ENCODE measurements at regions not wholly inside any gene's neighbourhood (a gene's known extent, or its start where the extent isn't known, plus 50 kb on each side); places are given as distances from the start of the nearest gene placed in this dataset.
"Not testable (repeated sequence)": the region's sequence is repeated elsewhere in the genome, so short reads cannot be mapped to it uniquely, and the experiment has no call there.

DNA sequence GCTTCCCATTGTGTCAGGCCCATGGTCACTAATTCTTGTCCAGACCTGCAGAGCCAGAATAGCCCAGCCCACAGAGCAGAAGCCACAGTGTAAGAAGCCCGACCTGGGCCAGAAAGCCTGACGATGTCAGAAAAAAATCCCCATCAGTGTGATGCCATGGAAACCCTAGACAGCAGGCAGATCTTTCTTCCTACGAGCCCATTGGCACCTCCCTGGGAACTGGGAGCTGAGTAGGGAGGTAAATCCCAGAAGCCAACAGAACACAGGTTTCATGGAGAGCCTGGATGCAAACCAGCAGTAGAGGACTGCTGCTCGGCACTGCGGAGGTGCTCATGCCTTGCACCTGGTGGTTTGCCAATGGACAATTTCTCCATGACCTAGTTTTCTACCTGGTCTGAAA, 82.2 kb upstream of the SLC22A16 start:
- no peak for DNase-seq

DNA sequence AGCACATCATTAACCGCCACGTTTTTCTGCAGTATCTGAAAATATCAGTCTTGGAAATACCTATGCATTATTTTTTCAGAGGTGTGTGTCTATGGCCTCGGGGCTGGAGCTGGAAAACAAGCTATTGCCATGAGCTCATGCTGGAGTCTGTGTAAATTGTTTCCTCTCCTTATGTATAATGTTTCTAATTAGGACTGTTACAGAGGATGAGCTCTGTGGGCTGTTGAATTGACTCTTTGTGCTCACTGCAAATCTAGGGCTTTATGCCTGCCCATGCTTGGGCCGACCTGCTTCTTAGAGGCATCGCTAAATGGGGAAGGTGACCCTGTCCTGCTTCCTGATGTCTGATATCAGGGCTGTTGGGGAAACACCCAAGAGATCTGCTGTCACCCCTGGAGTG, 80.8 kb upstream of the SLC22A16 start:
- DNase-seq: no peak

DNA sequence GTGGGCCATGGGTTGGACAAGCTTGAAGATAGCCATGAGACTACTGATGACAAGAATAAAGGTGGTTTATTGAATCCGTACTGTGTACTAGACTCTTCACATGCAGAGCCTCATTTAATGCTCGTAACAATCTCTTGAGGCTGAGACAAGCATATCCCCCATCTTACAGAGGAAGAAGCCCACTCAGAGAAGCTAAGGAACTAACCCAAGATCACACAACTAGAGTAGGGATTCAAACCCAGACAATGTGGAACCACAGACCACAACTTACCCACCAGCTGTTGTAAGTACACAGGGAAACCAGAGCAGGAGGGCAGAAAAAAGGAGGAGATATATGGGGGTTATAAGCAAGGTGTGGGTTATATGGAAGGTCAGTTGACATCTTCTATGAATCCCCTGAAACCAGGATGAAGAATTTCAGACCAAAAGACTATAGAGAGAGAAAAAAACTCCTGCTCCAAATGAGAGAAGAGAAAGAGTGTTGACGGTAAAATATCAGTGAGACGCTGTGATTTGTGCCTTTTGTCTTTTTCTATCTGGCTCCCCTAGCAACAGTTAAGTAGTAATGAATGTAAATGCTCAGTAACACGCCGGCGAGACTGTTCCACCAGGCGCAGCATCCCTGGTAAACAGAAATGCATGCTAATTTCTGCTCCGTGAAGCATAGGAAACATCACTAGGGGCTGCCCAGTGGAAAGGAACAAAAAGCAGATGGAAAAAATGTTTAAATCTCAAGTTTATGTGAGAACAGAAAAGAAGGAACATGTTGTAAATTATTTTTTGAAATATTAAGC, 80.1 kb upstream of the SLC22A16 start:
- no peak for DNase-seq

DNA sequence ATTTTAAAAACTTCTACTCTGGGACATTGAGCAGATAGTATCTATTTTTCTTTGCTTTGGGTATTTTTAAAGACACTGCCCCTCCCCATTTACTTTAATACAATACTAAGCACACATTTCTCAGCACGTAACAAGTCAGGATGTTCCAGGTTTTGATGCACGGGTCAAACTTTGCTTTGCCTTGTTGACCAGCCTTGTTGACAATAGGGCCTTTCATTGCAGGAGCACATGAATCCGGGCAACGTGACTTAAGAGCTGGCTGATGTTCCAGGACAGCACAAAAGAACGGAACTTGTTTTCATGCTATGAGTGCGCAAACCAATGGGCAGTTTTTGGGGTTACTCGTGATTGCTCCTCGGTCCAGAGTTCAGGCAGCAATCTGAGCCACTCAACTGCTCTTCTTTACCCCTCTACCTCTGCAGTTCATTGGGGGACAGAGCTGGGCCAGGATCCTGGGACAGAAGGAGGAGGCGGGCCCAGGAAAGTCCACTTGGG, 78.6 kb upstream of the SLC22A16 start:
- no peak for DNase-seq

DNA sequence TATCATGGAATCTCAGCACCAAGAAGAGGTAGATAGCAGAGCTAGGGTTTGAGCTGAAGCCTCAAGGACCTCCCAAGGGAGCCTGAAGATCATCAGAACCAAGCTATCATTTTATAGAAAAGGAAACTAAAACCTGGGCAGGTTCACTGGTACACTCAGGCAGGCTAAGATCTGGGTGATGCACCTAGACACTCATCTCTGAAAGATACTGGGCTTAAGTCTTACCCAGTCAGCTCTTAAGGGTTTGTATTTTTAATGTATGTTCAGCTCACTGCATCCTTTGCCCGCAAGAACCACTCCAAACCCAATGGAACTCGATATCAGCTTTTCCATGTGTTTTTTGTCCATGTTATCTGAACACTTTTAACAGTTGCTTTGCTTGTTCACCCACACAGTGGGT, 78.0 kb upstream of the SLC22A16 start:
- DNase-seq: no peak

DNA sequence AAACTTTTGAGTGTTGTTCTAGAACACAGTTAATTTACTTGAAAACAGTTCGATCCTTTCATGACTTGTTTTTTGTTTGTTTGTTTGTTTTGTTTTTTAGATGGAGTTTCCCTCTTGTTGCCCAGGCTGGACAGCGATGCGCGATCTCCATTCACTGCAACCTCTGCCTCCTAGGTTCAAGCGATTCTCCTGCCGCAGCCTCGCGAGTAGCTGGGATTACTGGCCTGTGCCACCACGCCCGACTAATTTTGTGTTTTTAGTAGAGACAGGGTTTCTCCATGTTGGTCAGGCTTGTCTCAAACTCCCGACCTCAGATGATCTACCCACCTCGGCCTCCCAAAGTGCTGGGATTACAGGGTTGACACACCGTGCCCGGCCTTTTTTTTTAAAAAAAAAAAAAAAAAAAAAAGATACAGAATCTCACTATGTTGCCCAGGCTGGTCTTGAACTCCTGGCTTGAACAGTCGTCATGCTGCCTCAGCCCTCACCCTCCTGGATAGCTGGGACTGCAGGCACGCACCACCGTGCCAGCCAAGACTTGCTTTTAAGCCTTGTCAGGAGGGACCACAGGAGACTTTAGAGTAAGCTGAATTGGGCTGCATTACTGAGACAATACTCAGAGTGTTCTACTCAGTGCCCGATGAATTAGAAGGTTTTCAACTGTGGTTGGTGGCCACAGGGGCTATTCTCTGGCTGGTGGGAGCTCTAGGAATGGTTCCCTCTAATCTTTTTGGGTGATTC, 76.7 kb upstream of the SLC22A16 start:
- no peak for DNase-seq

DNA sequence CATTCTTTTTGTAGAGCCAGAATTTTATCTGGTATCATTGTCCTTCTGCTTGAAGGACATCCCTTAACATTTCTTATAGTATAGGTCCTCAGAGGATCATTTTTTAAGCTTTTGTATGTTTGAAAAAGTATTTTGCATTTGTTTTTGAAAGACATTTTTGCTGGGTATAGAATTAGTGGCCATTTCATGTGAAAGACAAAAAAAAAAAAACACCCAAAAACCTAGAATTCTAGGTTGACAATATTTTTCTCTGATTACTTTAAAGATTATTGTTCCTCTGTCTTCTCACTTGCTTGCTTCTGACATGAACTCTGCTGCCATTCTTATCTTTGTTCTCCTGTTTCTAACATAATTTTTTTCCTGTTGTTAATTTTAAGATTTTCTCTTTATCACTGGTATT, 75.7 kb upstream of the SLC22A16 start:
- no peak for DNase-seq

DNA sequence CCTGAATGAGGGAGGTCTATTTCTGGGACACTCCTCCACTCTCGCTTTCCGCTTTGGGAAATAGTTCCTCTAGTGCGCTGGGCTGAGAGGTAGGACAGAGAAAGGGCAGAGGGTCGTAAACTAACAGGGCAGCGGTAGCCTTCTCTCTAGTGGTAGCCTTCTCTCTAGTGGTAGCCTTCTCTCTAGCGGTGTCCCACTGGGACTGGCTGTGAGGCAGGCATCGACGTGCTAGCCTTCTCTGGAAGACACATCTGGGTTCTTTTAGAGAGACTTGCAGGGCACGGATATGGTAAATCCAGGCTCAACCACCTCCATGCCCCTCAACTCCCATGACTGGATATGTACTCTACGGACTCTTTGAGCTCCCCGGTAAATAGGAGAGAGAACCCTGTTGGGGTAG, 74.7 kb upstream of the SLC22A16 start:
- no peak for DNase-seq

DNA sequence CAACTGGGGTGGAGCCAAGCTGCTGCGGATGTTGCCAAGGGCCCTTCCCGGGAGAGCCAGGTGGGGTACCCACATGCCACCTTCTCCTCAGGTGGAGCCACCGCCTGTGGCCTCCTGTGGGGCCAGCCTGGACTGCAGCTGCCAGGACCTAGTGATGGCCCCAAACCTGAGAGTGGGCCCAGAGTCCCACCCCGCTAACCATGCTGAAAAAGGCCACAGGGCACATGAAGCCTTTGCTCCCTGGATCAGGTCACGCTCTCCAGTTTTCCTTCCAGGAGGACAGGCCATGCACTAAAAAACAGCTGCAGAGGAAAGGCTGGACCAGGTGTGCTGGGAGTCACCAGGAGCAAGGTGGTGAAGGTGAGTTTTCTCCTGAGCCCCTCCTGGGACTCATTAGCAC, 73.9 kb upstream of the SLC22A16 start:
- DNase-seq: no peak

DNA sequence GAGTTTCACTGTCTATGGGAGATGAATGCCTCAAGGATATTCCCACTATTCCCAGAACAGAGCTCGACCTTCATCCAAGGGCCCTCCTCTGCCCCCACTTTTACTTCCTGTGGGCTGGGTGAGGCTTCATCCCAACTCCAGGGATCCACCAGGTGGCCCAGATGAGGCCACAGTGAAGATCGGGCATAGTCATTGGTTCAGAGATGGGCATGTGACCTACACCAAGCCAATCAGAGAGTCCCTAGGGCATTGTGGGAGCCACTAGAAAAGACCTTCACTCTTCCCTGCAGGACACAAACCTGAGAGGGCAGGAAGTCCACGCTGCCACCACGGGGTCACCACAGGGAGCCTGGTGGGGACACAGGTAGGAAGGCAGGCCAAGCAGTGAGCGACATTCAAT, 72.9 kb upstream of the SLC22A16 start:
- no peak for DNase-seq

DNA sequence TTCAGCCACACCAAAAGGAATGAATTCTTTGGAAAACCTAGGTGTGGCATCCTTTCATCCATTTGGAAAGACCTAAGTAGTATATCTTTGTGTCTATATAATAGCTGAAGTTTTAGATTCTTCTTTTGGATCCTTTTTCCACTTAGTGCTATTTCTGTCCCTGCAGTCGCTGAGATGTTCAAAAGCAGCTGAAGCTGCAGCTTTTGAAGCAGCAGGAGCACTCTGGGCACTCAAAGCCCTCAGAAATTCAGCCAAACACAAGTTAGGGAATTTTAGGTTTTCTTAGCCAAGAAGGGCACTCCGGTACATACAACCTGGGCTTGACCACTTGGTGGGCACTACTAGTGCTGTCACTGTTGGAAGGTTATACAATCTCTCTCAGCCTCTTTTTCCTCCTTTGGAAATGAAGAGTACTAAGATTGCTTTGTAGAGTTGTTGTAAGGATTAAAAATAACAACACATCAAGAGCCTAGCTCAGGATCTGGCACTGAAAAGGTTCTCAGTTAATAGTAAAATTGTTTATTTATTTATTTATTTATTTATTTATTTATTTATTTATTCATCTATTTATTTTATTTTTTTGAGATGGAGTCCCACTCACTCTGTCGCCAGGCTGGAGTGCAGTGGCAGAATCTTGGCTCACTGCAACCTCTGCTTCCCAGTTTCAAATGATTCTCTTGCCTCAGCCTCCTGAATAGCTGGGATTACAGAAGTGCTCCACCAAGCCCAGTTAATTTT, 71.9 kb upstream of the SLC22A16 start:
- no peak for DNase-seq

DNA sequence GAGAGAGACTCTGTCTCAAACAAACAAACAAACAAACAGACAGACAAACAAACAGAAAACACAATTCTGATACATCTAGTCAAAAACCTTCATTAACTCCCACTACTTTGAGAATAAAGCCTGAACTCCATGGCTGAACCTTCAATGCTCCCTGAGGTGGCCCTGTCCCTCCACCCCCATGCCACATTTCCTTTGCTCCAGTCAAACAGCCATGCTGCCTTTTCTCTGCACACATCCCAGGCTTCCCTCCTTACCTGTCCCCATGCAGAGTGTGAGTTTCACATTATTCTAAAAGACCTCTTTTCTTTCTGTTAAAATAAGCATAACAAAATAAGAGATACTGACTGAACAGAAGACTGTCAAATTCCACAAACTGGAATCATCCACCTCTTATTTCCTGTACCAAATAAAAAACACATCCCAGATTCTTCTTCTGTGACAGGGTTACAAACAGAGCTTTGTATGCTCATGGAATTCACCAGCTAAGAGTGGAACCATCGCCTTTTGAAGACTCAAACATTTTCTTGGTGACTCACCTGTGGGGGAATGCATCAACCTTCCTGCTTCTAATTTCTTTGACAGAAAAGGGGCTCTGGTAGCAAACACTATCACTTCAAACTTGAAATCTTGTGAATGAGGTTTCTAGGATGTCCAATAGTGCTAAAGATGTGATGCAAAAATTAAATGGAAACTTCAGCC, 71.0 kb upstream of the SLC22A16 start:
- DNase-seq: no peak

DNA sequence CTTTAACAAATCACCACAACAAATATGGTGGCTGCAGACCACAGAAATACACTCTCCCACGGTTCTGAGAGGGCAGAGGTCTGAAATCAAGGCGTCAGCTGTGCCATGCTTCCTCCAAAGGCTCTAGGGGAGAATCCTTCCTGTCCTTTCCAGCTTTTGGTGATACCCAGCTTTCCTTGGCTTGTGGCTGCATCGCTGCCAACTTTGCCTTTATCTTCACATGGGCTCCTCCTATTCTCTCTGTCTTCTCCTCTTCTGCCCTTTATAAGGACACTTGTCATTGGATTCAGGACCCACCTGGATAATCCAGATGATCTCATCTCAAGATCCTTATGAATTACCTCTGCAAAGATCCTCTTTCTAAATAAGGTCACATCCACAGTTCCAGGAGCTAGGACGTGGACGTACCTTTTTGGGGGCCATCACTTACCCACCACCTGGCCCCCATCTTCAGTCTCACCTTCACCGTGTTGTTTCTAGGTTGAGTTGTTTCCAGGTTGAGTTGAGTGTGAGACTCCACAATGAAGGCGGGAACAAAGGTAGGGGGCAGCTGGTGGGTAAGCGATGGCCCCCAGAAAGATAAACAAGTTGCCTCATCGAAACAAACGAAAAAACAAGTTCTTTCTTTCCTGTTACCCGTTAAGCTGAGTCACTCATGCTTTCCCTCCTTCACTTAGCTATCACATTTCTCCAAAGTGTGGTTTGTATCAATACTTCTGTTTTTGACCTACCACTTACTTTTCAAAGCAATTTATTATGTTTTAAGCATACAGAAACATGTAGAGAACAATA, 68.9 kb upstream of the SLC22A16 start:
- no peak for DNase-seq

DNA sequence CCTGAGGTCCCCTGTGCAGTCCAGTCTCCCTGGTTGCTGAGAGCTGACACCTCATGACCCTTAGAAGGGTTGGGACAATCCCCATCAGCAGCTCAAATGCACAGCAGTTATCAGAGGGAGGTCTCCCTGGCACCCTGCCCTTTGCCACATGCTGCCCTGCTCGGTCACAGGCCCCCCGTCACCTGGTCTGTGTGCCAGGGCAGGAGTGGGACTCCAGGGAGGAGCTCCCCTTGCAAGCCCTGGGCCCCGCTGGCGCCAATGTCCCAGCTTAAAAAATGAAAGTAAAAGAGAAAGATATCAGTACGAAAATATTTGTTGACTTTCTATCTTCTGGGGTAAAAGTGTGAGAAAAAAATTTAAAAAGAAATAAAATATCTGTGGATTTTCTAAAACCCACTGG, 68.1 kb upstream of the SLC22A16 start:
- DNase-seq: no peak

DNA sequence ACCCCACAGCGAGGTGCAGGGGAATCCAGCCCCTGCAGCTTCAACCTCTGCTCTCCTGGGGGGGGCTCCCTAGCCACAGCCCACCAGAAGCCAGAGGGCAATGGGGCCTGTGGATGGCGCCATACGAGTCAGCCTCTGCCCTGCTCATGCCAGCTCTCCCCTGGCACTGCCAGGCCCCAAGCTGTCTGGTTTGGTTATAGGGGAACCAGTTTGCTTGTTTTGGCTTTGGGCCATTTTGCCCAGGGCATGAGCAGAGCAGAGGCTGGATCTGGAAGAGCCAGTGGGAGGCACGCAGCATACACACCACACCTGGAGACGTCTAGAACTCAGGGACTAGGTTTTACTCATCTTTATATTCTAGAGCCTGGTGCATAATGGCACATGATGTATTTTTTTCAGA, 66.7 kb upstream of the SLC22A16 start:
- DNase-seq: no peak

DNA sequence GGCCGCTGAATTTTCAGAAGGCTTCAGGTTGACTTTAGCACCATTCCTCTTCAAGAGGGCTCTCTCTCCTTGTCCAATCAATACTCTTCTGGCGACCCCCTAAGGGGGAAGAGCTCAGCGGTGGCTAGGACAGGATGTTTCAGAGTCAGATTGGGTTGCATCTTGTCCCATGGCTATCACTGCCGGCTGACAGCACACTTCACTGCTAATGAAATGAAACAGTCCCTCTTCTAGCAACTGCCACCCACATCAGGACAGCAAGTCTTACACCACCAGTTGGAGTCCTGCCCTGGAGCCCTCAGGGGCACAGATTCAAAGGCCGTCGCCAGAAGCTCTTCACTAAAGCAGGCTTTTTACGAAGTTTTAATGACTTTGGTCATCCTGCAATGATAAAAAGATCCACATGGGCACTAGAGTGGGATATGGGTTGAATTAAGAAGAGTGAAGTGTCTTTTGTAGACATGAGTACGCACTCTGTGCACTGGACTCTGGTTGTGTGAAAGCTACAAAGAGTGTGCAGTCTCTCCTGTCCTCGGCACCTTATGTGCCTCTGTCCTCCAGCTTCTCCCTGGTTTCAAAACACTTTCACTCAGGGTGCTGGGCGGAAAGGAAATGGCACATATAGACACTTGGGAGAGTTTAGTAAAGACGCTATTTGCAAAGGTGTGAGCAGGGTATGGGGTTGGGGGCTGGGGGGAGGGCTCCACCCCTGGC, 66.1 kb upstream of the SLC22A16 start:
- DNase-seq: no peak

DNA sequence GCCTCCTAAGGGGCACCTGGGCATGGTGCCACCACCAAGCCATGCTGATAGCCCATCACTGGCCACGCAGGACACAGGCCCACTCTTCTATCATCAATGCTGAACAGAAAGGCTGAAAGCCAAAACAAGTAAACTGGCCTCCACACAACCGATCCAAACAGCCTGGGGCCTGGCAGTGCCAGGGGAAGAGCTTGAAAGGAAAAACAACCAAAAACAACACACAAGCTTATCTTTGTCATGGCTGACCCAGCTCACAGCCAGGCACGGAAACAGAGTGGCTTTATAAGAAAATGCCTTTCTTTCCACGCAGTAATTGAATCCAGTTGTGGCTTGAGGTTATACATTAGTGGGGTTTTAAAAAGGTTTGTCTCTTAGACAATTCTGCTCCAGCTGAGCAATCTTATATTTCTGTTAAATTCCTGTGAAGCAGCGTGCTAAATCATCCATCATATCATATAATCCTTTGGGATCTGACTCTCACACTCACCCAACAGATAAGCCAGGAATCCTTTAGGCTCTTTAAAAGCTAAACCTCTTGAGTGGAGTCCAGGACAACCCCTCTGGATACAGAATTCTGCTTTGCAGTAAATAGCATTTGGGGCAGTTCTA, 65.4 kb upstream of the SLC22A16 start:
- no peak for DNase-seq

DNA sequence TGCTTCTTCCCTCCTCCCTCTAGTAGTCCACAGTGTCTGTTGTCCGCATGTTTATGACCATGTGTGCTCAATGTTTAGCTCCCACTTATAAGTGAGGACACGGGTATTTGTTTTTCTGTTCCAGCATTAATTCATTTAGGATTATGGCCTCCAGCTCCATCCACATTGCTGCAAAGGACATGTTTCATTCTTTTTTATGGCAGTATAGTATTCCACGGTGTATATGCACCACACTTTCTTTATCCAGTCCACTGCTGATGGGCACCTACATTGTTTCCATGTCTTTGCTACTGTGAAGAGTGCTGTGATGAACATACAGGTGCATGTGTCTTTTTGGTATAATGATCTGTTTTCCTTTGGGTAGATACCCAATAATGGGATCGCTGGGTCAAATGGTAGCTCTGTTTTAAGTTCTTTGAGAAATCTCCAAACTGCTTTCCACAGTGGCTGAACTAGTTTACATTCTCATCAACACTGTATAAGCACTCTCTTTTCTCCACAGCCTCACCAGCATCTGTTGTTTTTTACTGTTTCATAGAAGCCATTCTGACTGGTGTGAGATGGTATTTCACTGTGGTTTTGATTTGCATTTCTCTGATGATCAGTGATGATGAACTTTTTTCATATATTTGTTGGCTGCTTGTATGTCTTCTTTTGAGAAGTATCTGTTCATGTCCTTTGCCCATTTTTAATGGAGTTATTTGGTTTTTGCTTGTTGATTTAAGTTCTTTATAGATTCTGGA, 63.0 kb upstream of the SLC22A16 start:
- DNase-seq: not testable (repeated sequence)

DNA sequence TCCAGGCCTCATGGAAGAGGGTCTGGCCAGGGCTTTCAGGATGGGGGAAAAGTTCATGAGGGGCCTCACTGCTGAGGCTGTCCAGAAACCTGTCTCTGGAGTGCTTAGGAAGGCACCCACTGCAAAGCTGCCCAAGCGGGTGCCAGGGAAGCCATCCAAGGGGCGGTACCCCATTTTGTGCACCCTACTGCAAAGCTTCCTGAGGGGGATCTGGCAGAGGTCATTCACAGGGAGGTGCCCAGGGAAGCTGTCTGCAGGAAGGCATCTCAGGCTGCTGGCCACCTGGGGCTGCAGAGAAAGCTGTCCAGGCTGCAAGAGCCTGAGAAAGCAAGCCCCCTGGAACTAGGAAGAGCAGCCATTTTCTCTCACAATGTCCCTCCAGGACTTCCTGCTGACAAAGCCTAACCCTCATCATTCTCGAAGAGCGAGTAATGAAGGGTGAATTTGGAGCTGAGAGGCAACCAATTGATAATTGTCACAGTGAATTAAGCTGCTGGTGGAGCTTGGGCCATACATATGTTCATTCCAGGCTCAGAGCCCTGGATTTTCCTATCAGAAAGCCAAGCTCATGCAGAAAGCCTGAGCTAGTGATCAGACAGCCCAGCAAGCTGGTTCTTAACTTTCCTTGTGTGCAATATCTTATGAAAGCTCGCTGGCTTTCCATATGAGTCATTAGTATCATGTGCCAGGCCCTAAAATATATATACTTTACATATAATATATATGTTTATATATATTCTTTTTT, 62.2 kb upstream of the SLC22A16 start:
- no peak for DNase-seq

All from SHP77 (cell line).